ENCODE measurements at regions not wholly inside any gene's neighbourhood (a gene's known extent, or its start where the extent isn't known, plus 50 kb on each side); places are given as distances from the start of the nearest gene placed in this dataset.

DNA sequence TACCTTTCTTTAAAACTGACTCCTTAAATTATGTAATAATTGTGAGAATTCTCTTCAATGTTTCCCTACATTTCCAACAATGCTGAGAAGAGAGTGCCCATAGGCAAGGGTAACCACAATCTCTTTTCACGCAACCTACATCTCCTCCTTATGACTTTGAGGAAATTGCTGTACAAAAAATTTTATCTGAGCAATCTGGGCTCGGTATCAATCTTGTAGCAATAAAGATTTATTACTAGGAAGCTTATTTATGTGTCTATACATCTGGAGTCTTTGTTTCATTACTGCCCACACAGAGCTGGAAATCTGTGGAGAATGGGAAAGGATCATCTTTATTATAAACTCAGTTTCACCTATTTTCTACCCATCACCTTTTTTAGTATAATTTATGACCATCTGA lies 913.8 kb upstream of the SORCS1 start:
- Histone ChIP-seq H2AFZ (no peak overlapping the region), H3K27ac (no peak overlapping the region), H3K9me2 (replicated peaks; ENCODE audit: insufficient read depth) (no peaks in the 10 kb centered on the region)

DNA sequence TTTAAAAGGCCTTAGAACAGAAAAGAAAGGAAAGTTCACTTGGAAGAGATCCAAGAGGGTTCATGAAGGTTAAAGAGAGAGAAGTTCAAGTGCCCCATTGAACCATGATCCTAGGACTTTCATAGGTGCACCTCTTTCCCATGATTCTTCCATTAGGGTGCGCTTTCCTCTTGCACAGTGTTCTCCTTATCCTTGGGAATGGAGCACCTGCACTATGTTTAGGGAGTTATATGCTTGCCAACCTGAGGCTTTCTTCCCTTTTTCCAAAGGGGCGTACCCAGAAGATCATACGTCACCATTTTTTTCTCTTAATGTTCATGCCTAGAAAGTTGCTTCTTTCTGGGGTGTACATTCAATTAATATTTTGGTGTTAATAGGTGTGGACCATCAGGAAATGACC lies 908.0 kb upstream of the SORCS1 start:
- Histone ChIP-seq H3K4me3 (no peak overlapping the region), H3K36me3 (replicated peaks; ENCODE audit: insufficient read depth, low read depth) (no peaks in the 10 kb centered on the region), H3K9me3 (ENCODE audit: low read depth) (no peaks in the 10 kb centered on the region), H3K9me2 (replicated peaks; ENCODE audit: insufficient read depth) (no peaks in the 10 kb centered on the region), H4K20me1 (ENCODE audit: insufficient read depth, poor library complexity, severe bottlenecking) (no peaks in the 10 kb centered on the region), H3K27ac (no peak overlapping the region), H3K4me2 (no peak overlapping the region), H3K27me3 (no peaks in the 10 kb centered on the region), H3K79me2 (no peaks in the 10 kb centered on the region), H3K4me1 (ENCODE audit: insufficient read depth) (no peaks in the 10 kb centered on the region), H2AFZ (no peak overlapping the region)
- no peak for TF ChIP-seq EZH2phosphoT487 (IDR thresholded peaks at IDR 0.05; ENCODE audit: low read depth, severe bottlenecking, unreplicated experiment)
- TF ChIP-seq, protein P1, sequence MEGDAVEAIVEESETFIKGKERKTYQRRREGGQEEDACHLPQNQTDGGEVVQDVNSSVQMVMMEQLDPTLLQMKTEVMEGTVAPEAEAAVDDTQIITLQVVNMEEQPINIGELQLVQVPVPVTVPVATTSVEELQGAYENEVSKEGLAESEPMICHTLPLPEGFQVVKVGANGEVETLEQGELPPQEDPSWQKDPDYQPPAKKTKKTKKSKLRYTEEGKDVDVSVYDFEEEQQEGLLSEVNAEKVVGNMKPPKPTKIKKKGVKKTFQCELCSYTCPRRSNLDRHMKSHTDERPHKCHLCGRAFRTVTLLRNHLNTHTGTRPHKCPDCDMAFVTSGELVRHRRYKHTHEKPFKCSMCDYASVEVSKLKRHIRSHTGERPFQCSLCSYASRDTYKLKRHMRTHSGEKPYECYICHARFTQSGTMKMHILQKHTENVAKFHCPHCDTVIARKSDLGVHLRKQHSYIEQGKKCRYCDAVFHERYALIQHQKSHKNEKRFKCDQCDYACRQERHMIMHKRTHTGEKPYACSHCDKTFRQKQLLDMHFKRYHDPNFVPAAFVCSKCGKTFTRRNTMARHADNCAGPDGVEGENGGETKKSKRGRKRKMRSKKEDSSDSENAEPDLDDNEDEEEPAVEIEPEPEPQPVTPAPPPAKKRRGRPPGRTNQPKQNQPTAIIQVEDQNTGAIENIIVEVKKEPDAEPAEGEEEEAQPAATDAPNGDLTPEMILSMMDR (IDR thresholded peaks at IDR 0.05; ENCODE audit: poor library complexity) = no peak
- no peak for TF ChIP-seq EZH2 (IDR thresholded peaks at IDR 0.05; ENCODE audit: borderline replicate concordance)
- DNase-seq (ENCODE audit: low spot score) = no peak
- 99% methylated on average over 3 of the region's 3 CpGs for WGBS (ENCODE audit: low lambda C conversion rate, missing lambda C conversion rate)

More for the DNA sequence above, 913.8 kb upstream of the SORCS1 start:
- H3K4me1 ChIP-seq (ENCODE audit: insufficient read depth) = no peaks in the 10 kb centered on the region
- H3K4me2 ChIP-seq = no peak overlapping the region
- no peaks in the 10 kb centered on the region for H3K9me3 ChIP-seq (ENCODE audit: low read depth)
- no peaks in the 10 kb centered on the region for H4K20me1 ChIP-seq (ENCODE audit: insufficient read depth, poor library complexity, severe bottlenecking)
- no peaks in the 10 kb centered on the region for H3K79me2 ChIP-seq
- no peaks in the 10 kb centered on the region for H3K27me3 ChIP-seq
- DNase-seq (ENCODE audit: low spot score) = no peak
- TF ChIP-seq, protein P1 (IDR thresholded peaks at IDR 0.05; ENCODE audit: poor library complexity) = no peak
- TF ChIP-seq EZH2phosphoT487 (IDR thresholded peaks at IDR 0.05; ENCODE audit: low read depth, severe bottlenecking, unreplicated experiment) (no peak), EZH2 (IDR thresholded peaks at IDR 0.05; ENCODE audit: borderline replicate concordance) (no peak)
- H3K4me3 ChIP-seq = no peak overlapping the region
- 74% methylated on average over 2 of the region's 2 CpGs for WGBS (ENCODE audit: low lambda C conversion rate, missing lambda C conversion rate)
- no peaks in the 10 kb centered on the region for H3K36me3 ChIP-seq (replicated peaks; ENCODE audit: insufficient read depth, low read depth)

DNA sequence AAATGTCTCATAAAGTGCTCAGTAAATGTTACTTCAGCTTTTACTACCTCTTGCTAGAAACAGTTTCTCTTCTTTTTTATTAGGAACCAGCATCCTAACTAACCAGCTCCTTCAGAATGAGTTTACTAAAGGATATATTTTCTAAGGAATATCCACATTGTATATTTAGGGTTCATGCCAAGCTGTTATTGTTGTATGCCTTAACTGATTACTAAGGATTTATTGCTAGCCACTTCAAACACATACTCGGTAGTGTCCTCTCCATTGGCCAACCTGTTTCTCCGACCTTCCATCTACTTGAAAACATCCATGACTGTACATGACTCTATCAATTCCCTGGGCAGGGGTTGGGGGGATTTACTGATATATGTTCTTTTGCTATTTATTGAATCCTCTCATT lies 906.3 kb upstream of the SORCS1 start:
- H3K79me2 ChIP-seq = no peaks in the 10 kb centered on the region
- TF ChIP-seq EZH2 (IDR thresholded peaks at IDR 0.05; ENCODE audit: borderline replicate concordance) = no peak
- TF ChIP-seq, protein P1 (IDR thresholded peaks at IDR 0.05; ENCODE audit: poor library complexity) = no peak
- TF ChIP-seq EZH2phosphoT487 (IDR thresholded peaks at IDR 0.05; ENCODE audit: low read depth, severe bottlenecking, unreplicated experiment) = no peak
- H3K4me2 ChIP-seq = no peak overlapping the region
- H3K27ac ChIP-seq = no peak overlapping the region
- no peak overlapping the region for H2AFZ ChIP-seq
- no peaks in the 10 kb centered on the region for H3K36me3 ChIP-seq (replicated peaks; ENCODE audit: insufficient read depth, low read depth)
- no peaks in the 10 kb centered on the region for H4K20me1 ChIP-seq (ENCODE audit: insufficient read depth, poor library complexity, severe bottlenecking)
- H3K4me3 ChIP-seq = no peak overlapping the region
- no peaks in the 10 kb centered on the region for H3K4me1 ChIP-seq (ENCODE audit: insufficient read depth)
- no peaks in the 10 kb centered on the region for H3K9me2 ChIP-seq (replicated peaks; ENCODE audit: insufficient read depth)
- no peaks in the 10 kb centered on the region for H3K27me3 ChIP-seq
- no peak for DNase-seq (ENCODE audit: low spot score)
- WGBS (ENCODE audit: low lambda C conversion rate, missing lambda C conversion rate) = 78% methylated on average over 2 of the region's 2 CpGs
- H3K9me3 ChIP-seq (ENCODE audit: low read depth) = no peaks in the 10 kb centered on the region

DNA sequence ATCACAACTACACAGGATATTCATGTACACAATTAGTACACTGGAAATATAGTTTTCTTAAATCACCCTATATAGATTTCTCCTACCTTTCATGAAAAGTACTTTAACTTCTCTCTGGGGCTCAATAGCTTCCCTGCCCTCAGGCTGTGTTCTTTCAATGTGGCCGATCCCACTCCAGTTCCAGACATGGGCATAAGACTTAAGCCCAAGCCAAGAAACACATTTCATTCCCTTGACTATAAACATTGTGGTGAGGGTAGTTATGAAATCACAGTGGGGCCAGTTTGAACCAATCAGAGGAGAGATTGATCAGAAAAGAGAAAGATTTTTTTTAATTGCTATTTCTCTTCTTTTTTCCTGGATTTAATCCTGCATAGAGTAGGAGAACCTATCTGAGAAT lies 904.6 kb upstream of the SORCS1 start:
- Histone ChIP-seq H3K4me3 (no peak overlapping the region), H3K27ac (no peak overlapping the region), H3K9me3 (ENCODE audit: low read depth) (no peaks in the 10 kb centered on the region)

More for the DNA sequence above, 904.6 kb upstream of the SORCS1 start:
- no peaks in the 10 kb centered on the region for H3K27me3 ChIP-seq
- 88% methylated on average over 1 of the region's 1 CpG for WGBS (ENCODE audit: low lambda C conversion rate, missing lambda C conversion rate)
- H3K36me3 ChIP-seq (replicated peaks; ENCODE audit: insufficient read depth, low read depth) = no peaks in the 10 kb centered on the region
- DNase-seq (ENCODE audit: low spot score) = no peak
- H3K4me1 ChIP-seq (ENCODE audit: insufficient read depth) = no peaks in the 10 kb centered on the region
- TF ChIP-seq EZH2phosphoT487 (IDR thresholded peaks at IDR 0.05; ENCODE audit: low read depth, severe bottlenecking, unreplicated experiment) (no peak), EZH2 (IDR thresholded peaks at IDR 0.05; ENCODE audit: borderline replicate concordance) (no peak)
- TF ChIP-seq, protein P1 (IDR thresholded peaks at IDR 0.05; ENCODE audit: poor library complexity) = no peak
- H3K79me2 ChIP-seq = no peaks in the 10 kb centered on the region
- no peaks in the 10 kb centered on the region for H4K20me1 ChIP-seq (ENCODE audit: insufficient read depth, poor library complexity, severe bottlenecking)
- no peak overlapping the region for H3K4me2 ChIP-seq
- no peak overlapping the region for H2AFZ ChIP-seq
- H3K9me2 ChIP-seq (replicated peaks; ENCODE audit: insufficient read depth) = no peaks in the 10 kb centered on the region
